C4-2B (cell line): ENCODE measurements at regions not wholly inside any gene's neighbourhood (a gene's known extent, or its start where the extent isn't known, plus 50 kb on each side); places are given as distances from the start of the nearest gene placed in this dataset.

Experiments used
- CTCF ChIP-seq: fragments of 450-650 bp; conservative IDR thresholded peaks from 2 replicates; pipeline ENCODE4 v1.5.1; 2017; ENCODE audit warnings: mild to moderate bottlenecking
- ZFX ChIP-seq: fragments of 450-650 bp; IDR thresholded peaks from 2 replicates; pipeline ENCODE4 v1.6.1; 2017

GRCh38 chrX:145630806-145631435, 186.7 kb upstream of the SLITRK2 start:
- TF ChIP-seq CTCF = no peak
- no peak for TF ChIP-seq ZFX
